Endothelial cell of umbilical vein (primary cell): ENCODE measurements at regions not wholly inside any gene's neighbourhood (a gene's known extent, or its start where the extent isn't known, plus 50 kb on each side); places are given as distances from the start of the nearest gene placed in this dataset.

Source experiments
- BruUV-seq: library from RNA; stranded (reverse); fragments of 400-500 nt; replicated peaks from 2 replicates; lab custom pipeline; 2021; lab: Mats Ljungman, UMichigan
- CTCF ChIA-PET: fragments of 300-600, 350-600 bp; sonication (Branson Sonifier 250); formaldehyde crosslinking; loops from one replicate; lab custom pipeline; 2021; ENCODE audit warnings: antibody characterized with exemption, inconsistent platforms; lab: Charles Lee
- POLR2A ChIA-PET: fragments of 300-600, 350-600 bp; sonication (Branson Sonifier 250); formaldehyde crosslinking; loops from one replicate; lab custom pipeline; 2021; ENCODE audit warnings: antibody characterized with exemption, inconsistent platforms; lab: Charles Lee
- DNase-seq: peaks from one replicate; pipeline ENCODE4 v3.0.0-alpha.2; 2011; ENCODE audit warnings: low read depth, low spot score
- FAIRE-seq: peaks from 2 replicates; lab custom pipeline; 2011; peaks lifted over from hg19 to GRCh38; lab: Jason Lieb, UNC
- H2AFZ ChIP-seq: 2 replicates; pipeline ENCODE4 v1.6.0; 2012; ENCODE audit warnings: low read depth, low read length, control low read depth, inconsistent platforms
- H3K27ac ChIP-seq: 2 replicates; pipeline ENCODE4 v1.5.1; 2011; ENCODE audit warnings: low read depth, mild to moderate bottlenecking, control low read depth, low read length, moderate library complexity; ENCODE audit not compliant: insufficient read depth
- H3K27me3 ChIP-seq, 2 experiments: 2 replicates each; pipeline versions ENCODE4 v1.6.0 to v1.6.1; 2011; ENCODE audit warnings: low read length in 2 of 2, mixed read lengths in 1 of 2; ENCODE audit not compliant: control insufficient read depth in 2 of 2, insufficient read depth in 2 of 2
- H3K36me3 ChIP-seq, 2 experiments: 2 replicates in 1 of 2; 3 replicates in 1 of 2; pipeline ENCODE4 v1.5.1; 2011; ENCODE audit warnings: low read length in 2 of 2, mild to moderate bottlenecking in 1 of 2, moderate library complexity in 1 of 2; ENCODE audit not compliant: control insufficient read depth in 2 of 2, insufficient read depth in 2 of 2; ENCODE audit errors: extremely low read depth in 1 of 2
- H3K4me1 ChIP-seq: 3 replicates; pipeline ENCODE4 v1.5.1; 2011; ENCODE audit warnings: mild to moderate bottlenecking, low read length; ENCODE audit not compliant: control insufficient read depth, insufficient read depth; ENCODE audit errors: extremely low read depth
- H3K4me2 ChIP-seq: 2 replicates; pipeline ENCODE4 v1.6.1; 2011; ENCODE audit warnings: low read length, control low read depth, mixed read lengths; ENCODE audit not compliant: insufficient read depth
- H3K4me3 ChIP-seq, 3 experiments: fragments of 200-600 bp in 1 of 3; sonication (generic), shearing (Covaris generic) in 1 of 3; replicated peaks in 1 of 3; 2 replicates each; pipeline ENCODE4 v1.5.1; 2011 to 2016; ENCODE audit warnings: control low read depth in 3 of 3, low read length in 3 of 3, mild to moderate bottlenecking in 2 of 3, inconsistent platforms in 1 of 3, low read depth in 1 of 3, moderate library complexity in 1 of 3; ENCODE audit not compliant: insufficient read depth in 1 of 3
- H3K79me2 ChIP-seq: 2 replicates; pipeline ENCODE4 v1.6.0; 2012; ENCODE audit warnings: low read length, inconsistent platforms; ENCODE audit not compliant: control insufficient read depth, insufficient read depth
- H3K9ac ChIP-seq: replicated peaks from 2 replicates; pipeline ENCODE3; 2011; ENCODE audit warnings: low read length, control low read depth; ENCODE audit not compliant: insufficient read depth; ENCODE audit errors: extremely low read depth
- H3K9me1 ChIP-seq: replicated peaks from 3 replicates; pipeline ENCODE4 v1.6.0; 2011; ENCODE audit warnings: mild to moderate bottlenecking, low read length; ENCODE audit not compliant: control insufficient read depth, insufficient read depth; ENCODE audit errors: extremely low read depth
- H3K9me3 ChIP-seq: replicated peaks from 2 replicates; pipeline ENCODE4 v1.5.1; 2012; ENCODE audit warnings: low read length, inconsistent platforms; ENCODE audit not compliant: control insufficient read depth, insufficient read depth
- H4K20me1 ChIP-seq: replicated peaks from 2 replicates; pipeline ENCODE3; 2011; ENCODE audit warnings: mild to moderate bottlenecking, low read length; ENCODE audit not compliant: control insufficient read depth, insufficient read depth; ENCODE audit errors: extremely low read depth
- CTCF ChIP-seq, 2 donors: IDR thresholded peaks; 1 replicate in 1 of 2; 2 replicates in 1 of 2; pipeline ENCODE4 v1.5.1; 2011; ENCODE audit warnings: low read length in 2 of 2, mild to moderate bottlenecking in 2 of 2, moderate library complexity in 2 of 2, control low read depth in 1 of 2, inconsistent platforms in 1 of 2, low read depth in 1 of 2; ENCODE audit not compliant: insufficient read depth in 1 of 2; ENCODE audit errors: extremely low read depth in 1 of 2
- EZH2 ChIP-seq: IDR thresholded peaks from 2 replicates; pipeline ENCODE4 v1.6.1; 2012; ENCODE audit warnings: borderline replicate concordance, low read depth, mild to moderate bottlenecking, moderate library complexity, low read length, inconsistent platforms; ENCODE audit not compliant: severe bottlenecking
- FOS ChIP-seq: IDR thresholded peaks from 2 replicates; pipeline ENCODE4 v1.6.1; 2011; ENCODE audit warnings: mild to moderate bottlenecking, low read length, moderate library complexity, borderline replicate concordance; ENCODE audit not compliant: insufficient read depth
- GATA2 ChIP-seq: IDR thresholded peaks from 2 replicates; pipeline ENCODE4 v1.7.0; 2011; ENCODE audit warnings: low read depth, mild to moderate bottlenecking, moderate library complexity, mixed read lengths, low read length; ENCODE audit not compliant: insufficient read length, insufficient read depth
- JUN ChIP-seq: IDR thresholded peaks from 2 replicates; pipeline ENCODE4 v1.6.1; 2011; ENCODE audit warnings: borderline replicate concordance, low read depth; ENCODE audit not compliant: insufficient read length, insufficient read depth
- POLR2A ChIP-seq: IDR thresholded peaks from 2 replicates; pipeline ENCODE4 v1.6.1; 2012; ENCODE audit warnings: low read depth, mild to moderate bottlenecking, control low read depth, low read length
- POLR2AphosphoS5 ChIP-seq: IDR thresholded peaks from 2 replicates; pipeline ENCODE4 v1.6.1; 2012; ENCODE audit warnings: low read depth, mild to moderate bottlenecking, control low read depth, low read length, moderate library complexity; ENCODE audit not compliant: insufficient read depth
- dilution Hi-C: fragments of 300-500 bp; cut with MboI; formaldehyde crosslinking; loops from one replicate; pipeline ENCODE4 v1.15.0; 2019; ENCODE audit warnings: low sequenced_read_pairs; ENCODE audit not compliant: extremely low pct_ligation_motif_present
- intact Hi-C: fragments of 100-400 bp; cut with micrococcal nuclease; formaldehyde crosslinking; loops from one replicate; pipeline ENCODE4 v1.10.0; 2022
- TF ChIP-seq, protein P1 (sequence below): IDR thresholded peaks from 2 replicates; pipeline ENCODE4 v1.6.1; 2011; ENCODE audit not compliant: insufficient read depth, insufficient read length

DNA sequence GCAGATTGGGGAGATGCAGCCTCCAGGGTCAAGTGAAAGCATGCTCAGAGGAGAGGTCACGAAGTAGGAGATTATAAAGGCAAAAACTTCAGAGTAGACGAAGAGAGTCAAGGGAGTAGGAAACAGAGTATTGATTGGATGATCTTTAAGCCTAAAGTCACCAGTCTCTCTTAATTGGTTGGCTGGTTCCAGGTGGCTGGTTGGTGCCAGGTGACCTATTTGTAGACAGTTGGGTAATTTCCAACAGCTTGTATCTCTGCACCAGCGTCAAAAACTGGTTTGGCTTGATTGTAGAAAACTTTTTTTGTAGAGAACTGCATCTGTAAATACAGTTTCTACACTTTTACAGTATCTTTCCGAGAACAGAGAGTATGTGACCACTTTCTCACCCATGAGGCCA lies 75.7 kb upstream of the CCDC90B start:
- H2AFZ ChIP-seq, result no peak overlapping the region
- H3K27me3 ChIP-seq, result no peaks in the 10 kb centered on the region
- no peak for TF ChIP-seq POLR2AphosphoS5
- no peak for TF ChIP-seq JUN
- no peak for TF ChIP-seq FOS
- TF ChIP-seq GATA2, result no peak
- no peak for TF ChIP-seq POLR2A
- TF ChIP-seq, protein P1, sequence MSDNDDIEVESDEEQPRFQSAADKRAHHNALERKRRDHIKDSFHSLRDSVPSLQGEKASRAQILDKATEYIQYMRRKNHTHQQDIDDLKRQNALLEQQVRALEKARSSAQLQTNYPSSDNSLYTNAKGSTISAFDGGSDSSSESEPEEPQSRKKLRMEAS, result no peak
- TF ChIP-seq CTCF (IDR thresholded peaks at IDR 0.05; ENCODE audit: extremely low read depth in 1 of 2, insufficient read depth in 1 of 2, low read depth in 1 of 2, low read length in 2 of 2), result no peak
- TF ChIP-seq EZH2, result no peak
- no peak overlapping the region for H3K27ac ChIP-seq
- no peaks in the 10 kb centered on the region for H3K9me3 ChIP-seq
- ChIA-PET POLR2A (no interaction called here), CTCF (no interaction called here)
- intact Hi-C loops (no loop called here), dilution Hi-C loops (no loop called here)
- no peak for DNase-seq
- H3K9ac ChIP-seq, result no peak overlapping the region
- FAIRE-seq, result no peak
- H3K4me2 ChIP-seq, result no peak overlapping the region
- no peaks in the 10 kb centered on the region for H3K4me1 ChIP-seq
- no peaks in the 10 kb centered on the region for H3K36me3 ChIP-seq
- H4K20me1 ChIP-seq, result no peaks in the 10 kb centered on the region
- no TSS peak for BruUV-seq
- no peaks in the 10 kb centered on the region for H3K9me1 ChIP-seq
- no peaks in the 10 kb centered on the region for H3K79me2 ChIP-seq
- no peak overlapping the region for H3K4me3 ChIP-seq
